WTC11 (cell line): ENCODE measurements at regions not wholly inside any gene's neighbourhood (a gene's known extent, or its start where the extent isn't known, plus 50 kb on each side); places are given as distances from the start of the nearest gene placed in this dataset.

Experiments
- ATAC-seq: fragments of 200-7000 bp; cut with Tn5 transposase; 2 replicates; pipeline ENCODE4 v1.10.0; 2021; ENCODE audit warnings: mild to moderate bottlenecking, moderate library complexity
- CTCF ChIA-PET: fragments of 300-600 bp; sonication (Branson Sonifier 250); formaldehyde crosslinking; loops from one replicate; lab custom pipeline; 2021; ENCODE audit warnings: antibody characterized with exemption; lab: Charles Lee
- POLR2A ChIA-PET: fragments of 350-600 bp; sonication (Branson Sonifier 250); formaldehyde crosslinking; loops from one replicate; lab custom pipeline; 2021; ENCODE audit warnings: antibody characterized with exemption; lab: Charles Lee
- DNase-seq: peaks from one replicate; pipeline ENCODE4 v3.0.0; 2021; ENCODE audit warnings: low spot score
- H3K27ac Mint-ChIP-seq: 2 replicates; pipeline ENCODE4 v1.8.0; 2021; ENCODE audit warnings: mixed read lengths
- H3K27me3 Mint-ChIP-seq: 2 replicates; pipeline ENCODE4 v1.8.0; 2021; ENCODE audit warnings: low read depth, mild to moderate bottlenecking, moderate library complexity, mixed read lengths
- H3K36me3 Mint-ChIP-seq: 2 replicates; pipeline ENCODE4 v1.8.0; 2021; ENCODE audit warnings: mixed read lengths
- H3K4me1 Mint-ChIP-seq: 2 replicates; pipeline ENCODE4 v1.8.0; 2022; ENCODE audit warnings: mixed read lengths
- H3K4me3 Mint-ChIP-seq: 2 replicates; pipeline ENCODE4 v1.8.0; 2021; ENCODE audit warnings: mild to moderate bottlenecking, moderate library complexity, mixed read lengths
- H3K9me3 Mint-ChIP-seq: 2 replicates; pipeline ENCODE4 v1.8.0; 2021; ENCODE audit warnings: mixed read lengths
- ARID4B ChIP-seq: sonication (generic); formaldehyde crosslinking; IDR thresholded peaks from 2 replicates; pipeline ENCODE4 v1.8.0; 2023; ENCODE audit warnings: missing genetic modification reagents, mild to moderate bottlenecking, borderline replicate concordance
- CREM ChIP-seq: sonication (generic); formaldehyde crosslinking; IDR thresholded peaks from 2 replicates; pipeline ENCODE4 v1.8.1; 2022; ENCODE audit warnings: mild to moderate bottlenecking, missing genetic modification reagents, moderate library complexity
- GABPB1 ChIP-seq: sonication (generic); formaldehyde crosslinking; IDR thresholded peaks from 2 replicates; pipeline ENCODE4 v1.8.1; 2023; ENCODE audit warnings: mild to moderate bottlenecking, missing genetic modification reagents
- IRF2 ChIP-seq: sonication (generic); formaldehyde crosslinking; IDR thresholded peaks from 2 replicates; pipeline ENCODE4 v1.8.0; 2022; ENCODE audit warnings: low read depth, missing genetic modification reagents, borderline replicate concordance
- JAZF1 ChIP-seq: fragments of 250-450 bp; sonication (Bioruptor Pico); IDR thresholded peaks from 2 replicates; pipeline ENCODE4 v1.9.0; 2021; ENCODE audit warnings: moderate library complexity, mild to moderate bottlenecking, inconsistent platforms
- JUN ChIP-seq: sonication (generic); formaldehyde crosslinking; IDR thresholded peaks from 2 replicates; pipeline ENCODE4 v1.8.0; 2023; ENCODE audit warnings: mild to moderate bottlenecking, missing genetic modification reagents
- NR2C2 ChIP-seq: sonication (generic); formaldehyde crosslinking; IDR thresholded peaks from 2 replicates; pipeline ENCODE4 v1.8.0; 2022; ENCODE audit warnings: mild to moderate bottlenecking, missing genetic modification reagents
- PRRX2 ChIP-seq: fragments of 250-450 bp; sonication (Bioruptor Pico); IDR thresholded peaks from 2 replicates; pipeline ENCODE4 v1.8.0; 2021; ENCODE audit warnings: mild to moderate bottlenecking
- SP1 ChIP-seq: sonication (generic); formaldehyde crosslinking; conservative IDR thresholded peaks from 2 replicates; pipeline ENCODE4 v1.8.1; 2022; ENCODE audit warnings: missing genetic modification reagents
- TEAD1 ChIP-seq: sonication (generic); formaldehyde crosslinking; IDR thresholded peaks from 2 replicates; pipeline ENCODE4 v1.8.0; 2022; ENCODE audit warnings: mild to moderate bottlenecking, missing genetic modification reagents
- ZNF138 ChIP-seq: sonication (generic); formaldehyde crosslinking; conservative IDR thresholded peaks from 2 replicates; pipeline ENCODE4 v1.8.1; 2022; ENCODE audit warnings: mild to moderate bottlenecking, moderate library complexity, missing genetic modification reagents
- TF ChIP-seq, protein P1 (sequence below): sonication (generic); formaldehyde crosslinking; IDR thresholded peaks from 2 replicates; pipeline ENCODE4 v1.8.1; 2023; ENCODE audit warnings: mild to moderate bottlenecking, missing genetic modification reagents, borderline replicate concordance
- TF ChIP-seq, protein P2 (sequence below): sonication (generic); formaldehyde crosslinking; IDR thresholded peaks from 2 replicates; pipeline ENCODE4 v1.8.1; 2022; ENCODE audit warnings: missing genetic modification reagents, borderline replicate concordance
- TF ChIP-seq, protein P3 (sequence below): fragments of 250-450 bp; sonication (Bioruptor Pico); IDR thresholded peaks from 2 replicates; pipeline ENCODE4 v1.9.0; 2021; ENCODE audit warnings: mild to moderate bottlenecking

GRCh38 chr17:54666559-54666958, 234.1 kb upstream of the TOM1L1 start:
- Mint-ChIP-seq H3K27me3 (peaks cover 4% of the 10 kb centered on the region; the same call in 1 of the 2 replicates), H3K9me3 (peaks cover 72% of the 10 kb centered on the region), H3K4me1 (0 out of 2 replicates have a peak, but pooled peaks cover 4% of the 10 kb centered on the region), H3K36me3 (peaks cover 38% of the 10 kb centered on the region), H3K4me3 (no peak overlapping the region), H3K27ac (no peak overlapping the region)
- ATAC-seq, result peak; percentile 61; the same call in 1 of the 2 replicates
- TF ChIP-seq TEAD1 (no peak), JUN (CRISPR knock-in tag) (no peak), ZNF138 (CRISPR knock-in tag) (no peak), SP1 (CRISPR knock-in tag) (no peak), PRRX2 (no peak), NR2C2 (CRISPR knock-in tag) (no peak)
- TF ChIP-seq, protein P1, sequence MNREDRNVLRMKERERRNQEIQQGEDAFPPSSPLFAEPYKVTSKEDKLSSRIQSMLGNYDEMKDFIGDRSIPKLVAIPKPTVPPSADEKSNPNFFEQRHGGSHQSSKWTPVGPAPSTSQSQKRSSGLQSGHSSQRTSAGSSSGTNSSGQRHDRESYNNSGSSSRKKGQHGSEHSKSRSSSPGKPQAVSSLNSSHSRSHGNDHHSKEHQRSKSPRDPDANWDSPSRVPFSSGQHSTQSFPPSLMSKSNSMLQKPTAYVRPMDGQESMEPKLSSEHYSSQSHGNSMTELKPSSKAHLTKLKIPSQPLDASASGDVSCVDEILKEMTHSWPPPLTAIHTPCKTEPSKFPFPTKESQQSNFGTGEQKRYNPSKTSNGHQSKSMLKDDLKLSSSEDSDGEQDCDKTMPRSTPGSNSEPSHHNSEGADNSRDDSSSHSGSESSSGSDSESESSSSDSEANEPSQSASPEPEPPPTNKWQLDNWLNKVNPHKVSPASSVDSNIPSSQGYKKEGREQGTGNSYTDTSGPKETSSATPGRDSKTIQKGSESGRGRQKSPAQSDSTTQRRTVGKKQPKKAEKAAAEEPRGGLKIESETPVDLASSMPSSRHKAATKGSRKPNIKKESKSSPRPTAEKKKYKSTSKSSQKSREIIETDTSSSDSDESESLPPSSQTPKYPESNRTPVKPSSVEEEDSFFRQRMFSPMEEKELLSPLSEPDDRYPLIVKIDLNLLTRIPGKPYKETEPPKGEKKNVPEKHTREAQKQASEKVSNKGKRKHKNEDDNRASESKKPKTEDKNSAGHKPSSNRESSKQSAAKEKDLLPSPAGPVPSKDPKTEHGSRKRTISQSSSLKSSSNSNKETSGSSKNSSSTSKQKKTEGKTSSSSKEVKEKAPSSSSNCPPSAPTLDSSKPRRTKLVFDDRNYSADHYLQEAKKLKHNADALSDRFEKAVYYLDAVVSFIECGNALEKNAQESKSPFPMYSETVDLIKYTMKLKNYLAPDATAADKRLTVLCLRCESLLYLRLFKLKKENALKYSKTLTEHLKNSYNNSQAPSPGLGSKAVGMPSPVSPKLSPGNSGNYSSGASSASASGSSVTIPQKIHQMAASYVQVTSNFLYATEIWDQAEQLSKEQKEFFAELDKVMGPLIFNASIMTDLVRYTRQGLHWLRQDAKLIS (CRISPR knock-in tag), result no peak
- TF ChIP-seq, protein P2, sequence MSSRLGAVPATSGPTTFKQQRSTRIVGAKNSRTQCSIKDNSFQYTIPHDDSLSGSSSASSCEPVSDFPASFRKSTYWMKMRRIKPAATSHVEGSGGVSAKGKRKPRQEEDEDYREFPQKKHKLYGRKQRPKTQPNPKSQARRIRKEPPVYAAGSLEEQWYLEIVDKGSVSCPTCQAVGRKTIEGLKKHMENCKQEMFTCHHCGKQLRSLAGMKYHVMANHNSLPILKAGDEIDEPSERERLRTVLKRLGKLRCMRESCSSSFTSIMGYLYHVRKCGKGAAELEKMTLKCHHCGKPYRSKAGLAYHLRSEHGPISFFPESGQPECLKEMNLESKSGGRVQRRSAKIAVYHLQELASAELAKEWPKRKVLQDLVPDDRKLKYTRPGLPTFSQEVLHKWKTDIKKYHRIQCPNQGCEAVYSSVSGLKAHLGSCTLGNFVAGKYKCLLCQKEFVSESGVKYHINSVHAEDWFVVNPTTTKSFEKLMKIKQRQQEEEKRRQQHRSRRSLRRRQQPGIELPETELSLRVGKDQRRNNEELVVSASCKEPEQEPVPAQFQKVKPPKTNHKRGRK, result no peak
- no peak for DNase-seq
- ChIA-PET CTCF (no interaction called here), POLR2A (no interaction called here)

DNA sequence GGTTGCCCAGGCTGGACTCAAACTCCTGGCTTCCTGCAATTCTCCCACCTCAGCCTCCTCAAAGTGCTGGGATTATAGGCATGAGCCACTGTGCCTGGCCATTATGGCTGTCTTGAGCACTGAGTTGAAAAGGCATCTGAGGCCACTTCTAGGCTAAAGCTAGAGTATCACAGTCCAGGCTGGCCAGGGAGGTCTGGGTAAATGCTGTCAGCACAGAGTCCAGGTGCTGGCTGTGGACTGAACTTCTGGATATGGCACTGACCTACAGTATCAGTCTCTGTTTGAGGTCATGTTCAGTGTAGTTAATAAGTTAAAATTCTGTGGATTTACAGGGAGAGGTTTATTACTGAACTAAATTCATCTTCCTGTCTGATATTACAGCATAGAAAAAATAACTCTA, 222.5 kb upstream of the TOM1L1 start:
- Mint-ChIP-seq H3K4me1 (peaks cover 15% of the 10 kb centered on the region), H3K4me3 (no peak overlapping the region), H3K36me3 (peaks cover 24% of the 10 kb centered on the region), H3K9me3 (peaks cover 61% of the 10 kb centered on the region), H3K27ac (no peak overlapping the region), H3K27me3 (peaks cover 4% of the 10 kb centered on the region; the same call in 1 of the 2 replicates)
- DNase-seq, result no peak
- ATAC-seq, result no peak
- TF ChIP-seq IRF2 (CRISPR knock-in tag), result no peak
- no peak for TF ChIP-seq JAZF1 (CRISPR knock-in tag)
- TF ChIP-seq GABPB1 (CRISPR knock-in tag), result no peak
- TF ChIP-seq, protein P3, sequence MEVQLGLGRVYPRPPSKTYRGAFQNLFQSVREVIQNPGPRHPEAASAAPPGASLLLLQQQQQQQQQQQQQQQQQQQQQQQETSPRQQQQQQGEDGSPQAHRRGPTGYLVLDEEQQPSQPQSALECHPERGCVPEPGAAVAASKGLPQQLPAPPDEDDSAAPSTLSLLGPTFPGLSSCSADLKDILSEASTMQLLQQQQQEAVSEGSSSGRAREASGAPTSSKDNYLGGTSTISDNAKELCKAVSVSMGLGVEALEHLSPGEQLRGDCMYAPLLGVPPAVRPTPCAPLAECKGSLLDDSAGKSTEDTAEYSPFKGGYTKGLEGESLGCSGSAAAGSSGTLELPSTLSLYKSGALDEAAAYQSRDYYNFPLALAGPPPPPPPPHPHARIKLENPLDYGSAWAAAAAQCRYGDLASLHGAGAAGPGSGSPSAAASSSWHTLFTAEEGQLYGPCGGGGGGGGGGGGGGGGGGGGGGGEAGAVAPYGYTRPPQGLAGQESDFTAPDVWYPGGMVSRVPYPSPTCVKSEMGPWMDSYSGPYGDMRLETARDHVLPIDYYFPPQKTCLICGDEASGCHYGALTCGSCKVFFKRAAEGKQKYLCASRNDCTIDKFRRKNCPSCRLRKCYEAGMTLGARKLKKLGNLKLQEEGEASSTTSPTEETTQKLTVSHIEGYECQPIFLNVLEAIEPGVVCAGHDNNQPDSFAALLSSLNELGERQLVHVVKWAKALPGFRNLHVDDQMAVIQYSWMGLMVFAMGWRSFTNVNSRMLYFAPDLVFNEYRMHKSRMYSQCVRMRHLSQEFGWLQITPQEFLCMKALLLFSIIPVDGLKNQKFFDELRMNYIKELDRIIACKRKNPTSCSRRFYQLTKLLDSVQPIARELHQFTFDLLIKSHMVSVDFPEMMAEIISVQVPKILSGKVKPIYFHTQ (CRISPR knock-in tag), result no peak
- TF ChIP-seq CREM (CRISPR knock-in tag), result no peak
- no peak for TF ChIP-seq ARID4B (CRISPR knock-in tag)
- CTCF ChIA-PET, result no interaction called here
- POLR2A ChIA-PET, result no interaction called here
